Tibial artery (tissue), 4 donors: ENCODE measurements at regions not wholly inside any gene's neighbourhood (a gene's known extent, or its start where the extent isn't known, plus 50 kb on each side); places are given as distances from the start of the nearest gene placed in this dataset.

Experiments used
- DNase-seq, 2 donors: peaks; one replicate each; pipeline ENCODE4 v3.0.0-alpha.2; 2019
- H3K27ac ChIP-seq, 2 donors: fragments of 200-600 bp; sonication (generic) in 1 of 2; 1 replicate in 1 of 2; 2 replicates in 1 of 2; pipeline ENCODE4 v1.5.1; 2018 to 2019; ENCODE audit warnings: mild to moderate bottlenecking in 1 of 2
- H3K27me3 ChIP-seq, 2 donors: fragments of 200-600 bp; sonication (generic) in 1 of 2; one replicate each; pipeline versions ENCODE4 v1.5.1 to v1.6.0; 2016 to 2019
- H3K36me3 ChIP-seq, 3 donors: fragments of 200-600 bp; sonication (generic) in 2 of 3; one replicate each; pipeline ENCODE4 v1.5.1; 2016 to 2019; ENCODE audit warnings: mild to moderate bottlenecking in 2 of 3
- H3K4me1 ChIP-seq, 4 donors: fragments of 200-600 bp; sonication (generic) in 2 of 4; 1 replicate in 3 of 4; 2 replicates in 1 of 4; pipeline ENCODE4 v1.5.1; 2016 to 2019
- H3K4me3 ChIP-seq, 2 donors: fragments of 200-600 bp; sonication (generic) in 1 of 2; 1 replicate in 1 of 2; 2 replicates in 1 of 2; pipeline ENCODE4 v1.5.1; 2018 to 2019; ENCODE audit warnings: mild to moderate bottlenecking in 2 of 2
- H3K9me3 ChIP-seq, 3 donors: fragments of 200-600 bp; sonication (generic) in 1 of 3; one replicate each; pipeline ENCODE4 v1.5.1; 2016 to 2019
- intact Hi-C: fragments of 100-400 bp; cut with DNase I; formaldehyde crosslinking; loops from one replicate; pipeline ENCODE4 v1.15.0; 2023; ENCODE audit warnings: low total_unique reads
- TF ChIP-seq, protein P1 (sequence below), 2 experiments: fragments of 200-600 bp in 1 of 2; fragments of 450-650 bp in 1 of 2; IDR thresholded peaks; one replicate each; pipeline ENCODE4 v1.5.1; 2017 to 2019; ENCODE audit warnings: antibody characterized with exemption in 2 of 2, mild to moderate bottlenecking in 1 of 2, moderate library complexity in 1 of 2

DNA sequence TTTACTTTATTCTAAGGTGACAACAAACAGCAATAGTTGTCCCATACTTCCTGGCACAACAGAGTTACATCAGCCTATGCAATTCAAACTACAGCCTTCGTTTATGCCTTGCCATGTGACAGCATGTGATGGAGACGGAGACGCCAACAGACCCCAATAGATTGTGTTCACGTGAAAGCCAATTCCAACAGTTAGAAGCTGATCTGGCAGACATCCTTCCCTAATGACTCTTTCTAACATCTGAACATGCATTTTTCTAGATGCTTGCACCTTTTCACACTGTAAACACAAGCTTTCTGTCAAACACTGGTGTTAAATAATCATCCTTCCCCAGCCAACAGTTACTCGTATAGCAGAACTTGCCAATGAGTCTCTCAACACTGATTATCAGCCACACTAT lies 694.4 kb upstream of the ALCAM start:
- no peak for DNase-seq
- H3K27ac ChIP-seq, result no peak overlapping the region
- H3K27me3 ChIP-seq, result no peaks in the 10 kb centered on the region
- TF ChIP-seq, protein P1, sequence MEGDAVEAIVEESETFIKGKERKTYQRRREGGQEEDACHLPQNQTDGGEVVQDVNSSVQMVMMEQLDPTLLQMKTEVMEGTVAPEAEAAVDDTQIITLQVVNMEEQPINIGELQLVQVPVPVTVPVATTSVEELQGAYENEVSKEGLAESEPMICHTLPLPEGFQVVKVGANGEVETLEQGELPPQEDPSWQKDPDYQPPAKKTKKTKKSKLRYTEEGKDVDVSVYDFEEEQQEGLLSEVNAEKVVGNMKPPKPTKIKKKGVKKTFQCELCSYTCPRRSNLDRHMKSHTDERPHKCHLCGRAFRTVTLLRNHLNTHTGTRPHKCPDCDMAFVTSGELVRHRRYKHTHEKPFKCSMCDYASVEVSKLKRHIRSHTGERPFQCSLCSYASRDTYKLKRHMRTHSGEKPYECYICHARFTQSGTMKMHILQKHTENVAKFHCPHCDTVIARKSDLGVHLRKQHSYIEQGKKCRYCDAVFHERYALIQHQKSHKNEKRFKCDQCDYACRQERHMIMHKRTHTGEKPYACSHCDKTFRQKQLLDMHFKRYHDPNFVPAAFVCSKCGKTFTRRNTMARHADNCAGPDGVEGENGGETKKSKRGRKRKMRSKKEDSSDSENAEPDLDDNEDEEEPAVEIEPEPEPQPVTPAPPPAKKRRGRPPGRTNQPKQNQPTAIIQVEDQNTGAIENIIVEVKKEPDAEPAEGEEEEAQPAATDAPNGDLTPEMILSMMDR (IDR thresholded peaks at IDR 0.05), result no peak
- intact Hi-C loops, result no loop called here
- no peaks in the 10 kb centered on the region for H3K4me1 ChIP-seq
- H3K4me3 ChIP-seq, result no peak overlapping the region
- no peaks in the 10 kb centered on the region for H3K36me3 ChIP-seq
- peaks cover 0 to 3% (median 0%) of the 10 kb centered on the region in 3 donors for H3K9me3 ChIP-seq

DNA sequence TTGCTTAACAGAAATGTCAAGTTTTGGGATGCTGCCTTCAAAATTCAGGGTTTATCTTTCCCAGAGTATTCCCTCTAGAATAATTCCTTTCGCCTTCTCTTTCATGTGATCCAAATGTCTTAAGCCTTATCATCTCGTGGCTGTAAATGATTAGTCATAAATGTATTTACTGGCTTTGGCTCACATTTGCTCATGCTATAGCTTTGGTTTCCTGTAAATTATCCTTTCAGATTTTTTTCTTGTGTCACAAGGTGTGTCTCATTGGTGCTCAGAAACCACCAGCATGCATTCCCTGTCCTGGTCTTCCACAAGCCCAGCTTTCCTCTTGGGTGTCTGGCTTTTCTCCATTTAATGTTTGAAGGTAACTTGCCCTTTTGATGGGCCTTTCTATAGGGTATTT lies 692.7 kb upstream of the ALCAM start:
- peaks cover 0 to 3% (median 0%) of the 10 kb centered on the region in 3 donors for H3K9me3 ChIP-seq
- H3K4me3 ChIP-seq, result no peak overlapping the region
- H3K27me3 ChIP-seq, result no peaks in the 10 kb centered on the region
- no peaks in the 10 kb centered on the region for H3K36me3 ChIP-seq
- TF ChIP-seq, protein P1 (IDR thresholded peaks at IDR 0.05), result no peak
- H3K4me1 ChIP-seq, result no peaks in the 10 kb centered on the region
- no peak for DNase-seq
- intact Hi-C loops, result no loop called here
- H3K27ac ChIP-seq, result no peak overlapping the region

DNA sequence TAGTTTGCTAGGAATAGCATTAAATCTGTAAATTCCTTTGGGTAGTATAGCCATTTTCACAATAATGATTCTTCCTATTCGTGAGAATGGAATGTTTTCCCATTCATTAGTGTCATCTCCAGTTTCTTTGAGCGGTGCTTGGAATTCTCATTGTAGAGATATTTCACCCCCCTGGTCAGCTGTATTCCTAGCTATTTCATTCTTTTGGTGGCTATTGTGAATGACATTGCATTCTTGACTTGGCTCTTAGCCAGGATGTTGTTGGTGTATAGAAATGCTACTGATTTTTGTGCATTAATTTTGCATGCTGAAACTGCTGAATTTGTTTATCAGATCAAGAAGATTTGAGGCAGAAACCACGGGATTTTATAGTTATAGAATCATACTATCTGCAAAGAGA lies 690.5 kb upstream of the ALCAM start:
- no peak overlapping the region for H3K4me3 ChIP-seq
- intact Hi-C loops, result no loop called here
- no peaks in the 10 kb centered on the region for H3K4me1 ChIP-seq
- no peaks in the 10 kb centered on the region for H3K36me3 ChIP-seq
- no peak overlapping the region for H3K27ac ChIP-seq
- DNase-seq, result no peak
- H3K27me3 ChIP-seq, result no peaks in the 10 kb centered on the region
- peaks cover 0 to 3% (median 0%) of the 10 kb centered on the region in 3 donors for H3K9me3 ChIP-seq
- TF ChIP-seq, protein P1 (IDR thresholded peaks at IDR 0.05), result no peak

DNA sequence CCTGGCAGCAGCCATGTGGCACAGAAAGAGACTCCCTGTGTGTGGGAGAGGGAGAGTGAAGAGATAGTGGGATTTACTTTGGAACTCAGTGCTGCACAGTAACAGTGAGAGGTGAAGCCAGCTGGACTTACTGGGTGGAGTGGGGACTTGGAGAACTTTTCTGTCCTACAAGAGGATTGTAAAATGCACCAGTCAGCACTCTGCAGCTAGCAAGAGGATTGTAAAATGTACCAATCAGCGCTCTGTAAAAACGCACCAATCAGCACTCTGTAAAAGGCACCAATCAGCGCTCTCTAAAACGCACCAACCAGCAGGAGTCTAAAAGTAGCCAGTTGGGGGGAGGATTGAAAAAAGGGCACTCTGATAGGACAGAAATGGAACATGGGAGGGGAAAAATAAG lies 688.8 kb upstream of the ALCAM start:
- DNase-seq, result no peak
- Histone ChIP-seq H3K27ac (no peak overlapping the region), H3K36me3 (no peaks in the 10 kb centered on the region), H3K9me3 (peaks cover 0 to 3% (median 0%) of the 10 kb centered on the region in 3 donors), H3K27me3 (no peaks in the 10 kb centered on the region), H3K4me1 (no peaks in the 10 kb centered on the region), H3K4me3 (no peak overlapping the region)
- intact Hi-C loops, result no loop called here
- TF ChIP-seq, protein P1 (IDR thresholded peaks at IDR 0.05), result no peak

DNA sequence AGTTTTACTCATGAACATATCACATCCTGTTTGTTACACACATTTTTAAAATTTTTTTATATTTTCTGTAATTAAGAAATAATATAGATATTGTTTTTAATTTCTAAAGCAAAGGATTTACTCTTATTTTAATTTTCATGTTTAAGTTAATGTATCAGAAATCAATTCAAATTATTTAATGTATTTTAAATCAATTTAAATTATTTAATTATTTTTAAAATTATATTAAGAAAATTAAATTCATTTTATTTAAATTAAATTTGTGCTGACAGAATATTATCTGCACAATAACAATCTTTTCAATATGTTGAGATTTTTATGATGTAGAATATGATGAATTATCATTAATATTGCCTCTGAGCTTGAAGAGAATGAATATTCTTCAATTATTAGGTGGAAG lies 681.2 kb upstream of the ALCAM start:
- H3K27me3 ChIP-seq, result no peaks in the 10 kb centered on the region

More for the DNA sequence above, 681.2 kb upstream of the ALCAM start:
- DNase-seq, result no peak
- H3K36me3 ChIP-seq, result no peaks in the 10 kb centered on the region
- intact Hi-C loops, result loop anchor here (10.0 kb wide), 1 partner anchor 119 kb away; no protein-coding TSS in a partner anchor
- H3K4me3 ChIP-seq, result no peak overlapping the region
- TF ChIP-seq, protein P1 (IDR thresholded peaks at IDR 0.05), result no peak
- no peak overlapping the region for H3K27ac ChIP-seq
- no peaks in the 10 kb centered on the region for H3K9me3 ChIP-seq
- H3K4me1 ChIP-seq, result no peaks in the 10 kb centered on the region
